ENCODE measurements at regions not wholly inside any gene's neighbourhood (a gene's known extent, or its start where the extent isn't known, plus 50 kb on each side); places are given as distances from the start of the nearest gene placed in this dataset.
A peak's percentile ranks its signal among the peaks of the same experiment; 100 is the strongest.
"Not testable (repeated sequence)": the region's sequence is repeated elsewhere in the genome, so short reads cannot be mapped to it uniquely, and the experiment has no call there.

- ChIA-PET CTCF (interaction anchor here in 1 of 2 donors (0.6 to 1.5 kb wide), 5 partner anchors 10 to 773 kb away, joined by 3 to 9 read pairs (median 6); no protein-coding TSS in a partner anchor), POLR2A (no interaction called here)
- ATAC-seq (replicated peaks in 1 of 4) (peak; percentile 66 to 85 (median 79)), DNase-seq (peak in 34 of 35 experiments; percentile 29 to 81 (median 60))
- WGBS (ENCODE audit: insufficient coverage), result 4% methylated on average over 16 of the region's 18 CpGs
- Histone ChIP-seq H3K27ac (ENCODE audit: low read length) (no peak overlapping the region), H3K4me3 (ENCODE audit: control insufficient read depth in 1 of 2, extremely low read depth in 1 of 2, low read length in 1 of 2) (peak overlapping the region in 1 of 2 donors; percentile 12), H3K36me3 (ENCODE audit: control insufficient read depth in 2 of 2, extremely low read depth in 1 of 2, insufficient read depth in 1 of 2, low read length in 1 of 2) (no peaks in the 10 kb centered on the region), H3K9me3 (no peaks in the 10 kb centered on the region), H3K4me1 (ENCODE audit: control insufficient read depth in 1 of 2, extremely low read depth in 1 of 2, insufficient read depth in 2 of 2, low read length in 2 of 2) (peaks cover 0 to 25% of the 10 kb centered on the region in 2 experiments), H3K27me3 (replicated peaks in 1 of 2; ENCODE audit: control insufficient read depth in 2 of 2, extremely low read depth in 1 of 2, insufficient read depth in 2 of 2, low read length in 1 of 2) (peaks cover 7 to 60% of the 10 kb centered on the region in 2 experiments)
- H3K27ac Mint-ChIP-seq, result no peak overlapping the region
- peaks cover 0 to 12% (median 5%) of the 10 kb centered on the region in 3 donors for H3K9me3 Mint-ChIP-seq
- peaks cover 14 to 19% (median 17%) of the 10 kb centered on the region in 3 donors for H3K4me1 Mint-ChIP-seq
- H3K4me3 Mint-ChIP-seq, result peak overlapping the region in 2 of 3 donors; percentile 26 to 71
- H3K36me3 Mint-ChIP-seq, result no peaks in the 10 kb centered on the region
- H3K27me3 Mint-ChIP-seq, result peaks cover 45 to 54% of the 10 kb centered on the region in 2 donors
These were observed 114.5 kb downstream of the ADRA2C start for GRCh38 chr4:3880615-3881120.

- H3K9me3 Mint-ChIP-seq; H3K36me3 Mint-ChIP-seq; H3K36me3 ChIP-seq (ENCODE audit: control insufficient read depth in 2 of 2, extremely low read depth in 1 of 2, insufficient read depth in 1 of 2, low read length in 1 of 2); H3K9me3 ChIP-seq; POLR2A ChIA-PET; H3K4me3 ChIP-seq (ENCODE audit: control insufficient read depth in 1 of 2, extremely low read depth in 1 of 2, low read length in 1 of 2); H3K27ac ChIP-seq (ENCODE audit: low read length); ATAC-seq (replicated peaks in 1 of 4); H3K4me3 Mint-ChIP-seq; CTCF ChIA-PET; H3K27ac Mint-ChIP-seq; DNase-seq: not testable (repeated sequence)
- Mint-ChIP-seq H3K27me3 (peaks cover 52 to 53% of the 10 kb centered on the region in 2 donors), H3K4me1 (peaks cover 14 to 19% (median 17%) of the 10 kb centered on the region in 3 donors)
- Histone ChIP-seq H3K4me1 (ENCODE audit: control insufficient read depth in 1 of 2, extremely low read depth in 1 of 2, insufficient read depth in 2 of 2, low read length in 2 of 2) (peaks cover 0 to 25% of the 10 kb centered on the region in 2 experiments), H3K27me3 (replicated peaks in 1 of 2; ENCODE audit: control insufficient read depth in 2 of 2, extremely low read depth in 1 of 2, insufficient read depth in 2 of 2, low read length in 1 of 2) (peaks cover 4 to 46% of the 10 kb centered on the region in 2 experiments)
- WGBS (ENCODE audit: insufficient coverage), result 70% methylated on average over 5 of the region's 12 CpGs
These were observed 116.2 kb downstream of the ADRA2C start for GRCh38 chr4:3882316-3882885.

- CTCF ChIA-PET; H3K9me3 ChIP-seq; DNase-seq; ATAC-seq (replicated peaks in 1 of 4); H3K9me3 Mint-ChIP-seq; POLR2A ChIA-PET; H3K36me3 ChIP-seq (ENCODE audit: control insufficient read depth in 2 of 2, extremely low read depth in 1 of 2, insufficient read depth in 1 of 2, low read length in 1 of 2); H3K4me3 ChIP-seq (ENCODE audit: control insufficient read depth in 1 of 2, extremely low read depth in 1 of 2, low read length in 1 of 2); H3K27ac Mint-ChIP-seq; H3K36me3 Mint-ChIP-seq; H3K27ac ChIP-seq (ENCODE audit: low read length); H3K4me3 Mint-ChIP-seq: not testable (repeated sequence)
- H3K27me3 ChIP-seq (replicated peaks in 1 of 2; ENCODE audit: control insufficient read depth in 2 of 2, extremely low read depth in 1 of 2, insufficient read depth in 2 of 2, low read length in 1 of 2), result peaks cover 0 to 33% of the 10 kb centered on the region in 2 experiments
- H3K4me1 Mint-ChIP-seq, result peaks cover 9 to 11% (median 10%) of the 10 kb centered on the region in 3 donors
- H3K4me1 ChIP-seq (ENCODE audit: control insufficient read depth in 1 of 2, extremely low read depth in 1 of 2, insufficient read depth in 2 of 2, low read length in 2 of 2), result peaks cover 0 to 16% of the 10 kb centered on the region in 2 experiments
- WGBS (ENCODE audit: insufficient coverage), result 65% methylated on average over 4 of the region's 5 CpGs
- H3K27me3 Mint-ChIP-seq, result peaks cover 34% of the 10 kb centered on the region in 2 donors
These were observed 118.1 kb downstream of the ADRA2C start for GRCh38 chr4:3884261-3884660.

- H3K27ac ChIP-seq (ENCODE audit: low read length); H3K4me1 ChIP-seq (ENCODE audit: control insufficient read depth in 1 of 2, extremely low read depth in 1 of 2, insufficient read depth in 2 of 2, low read length in 2 of 2); H3K36me3 ChIP-seq (ENCODE audit: control insufficient read depth in 2 of 2, extremely low read depth in 1 of 2, insufficient read depth in 1 of 2, low read length in 1 of 2); H3K27ac Mint-ChIP-seq; CTCF ChIA-PET; H3K9me3 Mint-ChIP-seq; H3K4me3 Mint-ChIP-seq; POLR2A ChIA-PET; H3K27me3 Mint-ChIP-seq; H3K9me3 ChIP-seq; H3K36me3 Mint-ChIP-seq; ATAC-seq (replicated peaks in 1 of 4); H3K4me1 Mint-ChIP-seq; H3K27me3 ChIP-seq (replicated peaks in 1 of 2; ENCODE audit: control insufficient read depth in 2 of 2, extremely low read depth in 1 of 2, insufficient read depth in 2 of 2, low read length in 1 of 2); H3K4me3 ChIP-seq (ENCODE audit: control insufficient read depth in 1 of 2, extremely low read depth in 1 of 2, low read length in 1 of 2): not testable (repeated sequence)
- peak in 6 of 35 experiments; percentile 8 to 31 (median 15) for DNase-seq
- WGBS (ENCODE audit: insufficient coverage), result no CpG with 5 or more reads among the region's 8 CpGs
These were observed 127.4 kb downstream of the ADRA2C start for GRCh38 chr4:3893590-3893989.

- DNase-seq; ATAC-seq (replicated peaks in 1 of 4); H3K27me3 Mint-ChIP-seq; H3K9me3 ChIP-seq; H3K4me1 Mint-ChIP-seq; POLR2A ChIA-PET; H3K36me3 Mint-ChIP-seq; H3K4me3 Mint-ChIP-seq; H3K4me1 ChIP-seq (ENCODE audit: control insufficient read depth in 1 of 2, extremely low read depth in 1 of 2, insufficient read depth in 2 of 2, low read length in 2 of 2); H3K27ac ChIP-seq (ENCODE audit: low read length); H3K36me3 ChIP-seq (ENCODE audit: control insufficient read depth in 2 of 2, extremely low read depth in 1 of 2, insufficient read depth in 1 of 2, low read length in 1 of 2); H3K27me3 ChIP-seq (replicated peaks in 1 of 2; ENCODE audit: control insufficient read depth in 2 of 2, extremely low read depth in 1 of 2, insufficient read depth in 2 of 2, low read length in 1 of 2); H3K9me3 Mint-ChIP-seq; H3K4me3 ChIP-seq (ENCODE audit: control insufficient read depth in 1 of 2, extremely low read depth in 1 of 2, low read length in 1 of 2); CTCF ChIA-PET; H3K27ac Mint-ChIP-seq: not testable (repeated sequence)
- 87% methylated on average over 5 of the region's 20 CpGs for WGBS (ENCODE audit: insufficient coverage)
These were observed 128.1 kb downstream of the ADRA2C start for GRCh38 chr4:3894086-3894959.

GRCh38 chr4:3896441-3896840, 130.3 kb downstream of the ADRA2C start:
- Histone ChIP-seq H3K4me1 (ENCODE audit: control insufficient read depth in 1 of 2, extremely low read depth in 1 of 2, insufficient read depth in 2 of 2, low read length in 2 of 2) (no peaks in the 10 kb centered on the region), H3K36me3 (ENCODE audit: control insufficient read depth in 2 of 2, extremely low read depth in 1 of 2, insufficient read depth in 1 of 2, low read length in 1 of 2) (no peaks in the 10 kb centered on the region), H3K9me3 (no peaks in the 10 kb centered on the region), H3K4me3 (ENCODE audit: control insufficient read depth in 1 of 2, extremely low read depth in 1 of 2, low read length in 1 of 2) (no peak overlapping the region), H3K27me3 (replicated peaks in 1 of 2; ENCODE audit: control insufficient read depth in 2 of 2, extremely low read depth in 1 of 2, insufficient read depth in 2 of 2, low read length in 1 of 2) (peaks cover 0 to 3% of the 10 kb centered on the region in 2 experiments), H3K27ac (ENCODE audit: low read length) (no peak overlapping the region)
- CTCF ChIA-PET, result no interaction called here
- Mint-ChIP-seq H3K4me3 (no peak overlapping the region), H3K4me1 (no peaks in the 10 kb centered on the region), H3K27me3 (peaks cover 7 to 10% of the 10 kb centered on the region in 2 donors), H3K36me3 (no peaks in the 10 kb centered on the region), H3K9me3 (no peaks in the 10 kb centered on the region), H3K27ac (no peak overlapping the region)
- POLR2A ChIA-PET, result no interaction called here
- ATAC-seq (replicated peaks in 1 of 4) (no peak), DNase-seq (no peak)
- 70% methylated on average over 5 of the region's 6 CpGs for WGBS (ENCODE audit: insufficient coverage)
